HEK293T (cell line): ENCODE measurements at regions not wholly inside any gene's neighbourhood (a gene's known extent, or its start where the extent isn't known, plus 50 kb on each side); places are given as distances from the start of the nearest gene placed in this dataset.

Experiments
- CTCF ChIA-PET: fragments of 350-600 bp; formaldehyde crosslinking; extraction: SDS; loops from one replicate; lab custom pipeline; 2021; ENCODE audit warnings: antibody characterized with exemption, inconsistent platforms; lab: Yijun Ruan, JAX
- POLR2A ChIA-PET: fragments of 350-600 bp; formaldehyde crosslinking; extraction: SDS; loops from one replicate; lab custom pipeline; 2020; ENCODE audit warnings: antibody characterized with exemption, inconsistent platforms; lab: Yijun Ruan, JAX
- DNase-seq: peaks from one replicate; pipeline ENCODE4 v3.0.0; 2012; ENCODE audit warnings: mixed read lengths; ENCODE audit errors: extremely low spot score
- ARNT ChIP-seq: fragments of 450-650 bp; IDR thresholded peaks from 2 replicates; pipeline ENCODE4 v1.6.1; 2017; ENCODE audit warnings: mild to moderate bottlenecking
- BHLHE40 ChIP-seq: fragments of 450-650 bp; IDR thresholded peaks from 2 replicates; pipeline ENCODE4 v1.6.1; 2016; ENCODE audit warnings: mild to moderate bottlenecking, moderate library complexity, borderline replicate concordance
- CTBP1 ChIP-seq: fragments of 450-650 bp; IDR thresholded peaks from 2 replicates; pipeline ENCODE4 v1.6.1; 2016; ENCODE audit warnings: borderline replicate concordance
- ELF4 ChIP-seq: fragments of 450-650 bp; IDR thresholded peaks from 2 replicates; pipeline ENCODE4 v1.6.1; 2017; ENCODE audit warnings: antibody characterized with exemption
- FOXA1 ChIP-seq: fragments of 450-650 bp; IDR thresholded peaks from 2 replicates; pipeline ENCODE4 v1.6.1; 2016; ENCODE audit warnings: mild to moderate bottlenecking
- FOXK2 ChIP-seq: fragments of 450-650 bp; IDR thresholded peaks from 2 replicates; pipeline ENCODE4 v1.6.1; 2016; ENCODE audit warnings: mild to moderate bottlenecking
- FOXM1 ChIP-seq: fragments of 450-650 bp; IDR thresholded peaks from 2 replicates; pipeline ENCODE4 v1.6.1; 2017; ENCODE audit warnings: mild to moderate bottlenecking, borderline replicate concordance
- HDGF ChIP-seq: fragments of 450-650 bp; IDR thresholded peaks from 2 replicates; pipeline ENCODE4 v1.6.1; 2017; ENCODE audit warnings: antibody characterized with exemption, borderline replicate concordance
- L3MBTL2 ChIP-seq: fragments of 450-650 bp; conservative IDR thresholded peaks from 2 replicates; pipeline ENCODE4 v1.6.1; 2016; ENCODE audit warnings: mild to moderate bottlenecking
- LEF1 ChIP-seq: fragments of 450-650 bp; IDR thresholded peaks from 2 replicates; pipeline ENCODE4 v1.6.1; 2017; ENCODE audit warnings: mild to moderate bottlenecking, borderline replicate concordance
- NFRKB ChIP-seq: fragments of 450-650 bp; IDR thresholded peaks from 2 replicates; pipeline ENCODE4 v1.6.1; 2016; ENCODE audit warnings: mild to moderate bottlenecking, moderate library complexity
- SP1 ChIP-seq: fragments of 450-650 bp; IDR thresholded peaks from 2 replicates; pipeline ENCODE4 v1.6.1; 2017
- SUZ12 ChIP-seq: fragments of 450-650 bp; IDR thresholded peaks from 2 replicates; pipeline ENCODE4 v1.6.1; 2016; ENCODE audit warnings: mild to moderate bottlenecking
- TARDBP ChIP-seq: fragments of 450-650 bp; IDR thresholded peaks from 2 replicates; pipeline ENCODE4 v1.6.1; 2016
- ZNF384 ChIP-seq: fragments of 450-650 bp; IDR thresholded peaks from 2 replicates; pipeline ENCODE4 v1.6.1; 2016
- TF ChIP-seq, protein P1 (sequence below): fragments of 450-650 bp; IDR thresholded peaks from 2 replicates; pipeline ENCODE4 v1.6.1; 2016

DNA sequence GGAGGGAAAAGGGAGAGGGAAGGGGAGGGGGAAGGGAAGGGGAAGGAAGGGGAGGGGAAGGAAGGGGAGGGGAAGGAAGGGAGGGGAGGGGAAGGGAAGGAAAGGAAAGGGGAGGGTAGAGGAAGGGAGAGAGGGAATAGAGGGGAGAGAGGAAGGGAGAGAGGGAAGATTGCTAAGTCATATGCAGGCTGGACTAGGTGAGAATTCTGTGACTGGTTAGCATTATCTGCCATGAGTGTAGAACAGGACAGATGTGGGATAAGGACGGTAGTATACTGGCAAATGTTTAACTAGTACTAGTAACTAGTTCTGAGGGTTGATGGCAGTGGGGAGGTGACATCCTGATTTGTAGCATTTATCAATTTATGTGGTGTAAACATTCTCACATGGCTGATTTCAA, 203.5 kb upstream of the RAD23B start:
- no peak for DNase-seq
- TF ChIP-seq NFRKB = no peak
- TF ChIP-seq CTBP1 = no peak
- TF ChIP-seq, protein P1, sequence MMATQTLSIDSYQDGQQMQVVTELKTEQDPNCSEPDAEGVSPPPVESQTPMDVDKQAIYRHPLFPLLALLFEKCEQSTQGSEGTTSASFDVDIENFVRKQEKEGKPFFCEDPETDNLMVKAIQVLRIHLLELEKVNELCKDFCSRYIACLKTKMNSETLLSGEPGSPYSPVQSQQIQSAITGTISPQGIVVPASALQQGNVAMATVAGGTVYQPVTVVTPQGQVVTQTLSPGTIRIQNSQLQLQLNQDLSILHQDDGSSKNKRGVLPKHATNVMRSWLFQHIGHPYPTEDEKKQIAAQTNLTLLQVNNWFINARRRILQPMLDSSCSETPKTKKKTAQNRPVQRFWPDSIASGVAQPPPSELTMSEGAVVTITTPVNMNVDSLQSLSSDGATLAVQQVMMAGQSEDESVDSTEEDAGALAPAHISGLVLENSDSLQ = no peak
- no peak for TF ChIP-seq FOXM1
- no peak for TF ChIP-seq SP1
- TF ChIP-seq BHLHE40 = no peak
- no peak for TF ChIP-seq L3MBTL2
- TF ChIP-seq ARNT = no peak
- TF ChIP-seq ZNF384 = no peak
- TF ChIP-seq SUZ12 = no peak
- TF ChIP-seq ELF4 = no peak
- TF ChIP-seq LEF1 = no peak
- TF ChIP-seq FOXA1 = no peak
- TF ChIP-seq HDGF = no peak
- no peak for TF ChIP-seq TARDBP
- ChIA-PET CTCF (no interaction called here), POLR2A (no interaction called here)

- no peak for DNase-seq
- ChIA-PET POLR2A (no interaction called here), CTCF (no interaction called here)
- no peak for TF ChIP-seq TARDBP
- TF ChIP-seq, protein P1 = no peak
- no peak for TF ChIP-seq ARNT
- no peak for TF ChIP-seq ELF4
- no peak for TF ChIP-seq SUZ12
- no peak for TF ChIP-seq FOXK2
- TF ChIP-seq FOXM1 = no peak
- TF ChIP-seq CTBP1 = no peak
- TF ChIP-seq BHLHE40 = no peak
- no peak for TF ChIP-seq SP1
- no peak for TF ChIP-seq ZNF384
- no peak for TF ChIP-seq L3MBTL2
- no peak for TF ChIP-seq LEF1
- no peak for TF ChIP-seq HDGF
These were observed 202.9 kb upstream of the RAD23B start for GRCh38 chr9:107080130-107080529.

DNA sequence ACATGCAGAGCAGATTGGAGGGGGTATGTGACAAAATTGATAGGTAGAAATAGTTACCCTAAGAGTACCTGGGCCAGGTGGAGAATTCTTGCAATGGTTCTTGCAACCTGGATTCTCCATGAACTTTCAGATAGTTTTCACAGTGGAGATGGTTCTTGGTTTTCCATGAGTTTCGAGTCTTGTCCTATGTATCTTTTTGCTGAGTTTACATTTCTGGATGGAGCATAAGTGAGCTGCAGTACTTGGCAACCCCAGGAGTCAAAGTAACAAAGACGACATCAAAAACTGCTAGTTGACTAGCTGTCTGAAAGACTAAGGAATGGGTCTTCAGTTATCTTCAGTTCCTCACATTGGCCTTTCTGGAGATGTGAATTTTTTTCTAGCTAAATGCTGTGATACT, 196.6 kb upstream of the RAD23B start:
- ChIA-PET POLR2A (no interaction called here), CTCF (no interaction called here)
- DNase-seq = no peak
- TF ChIP-seq TARDBP (no peak), FOXA1 (no peak), ELF4 (no peak), L3MBTL2 (no peak), BHLHE40 (no peak), SP1 (no peak), FOXK2 (no peak), CTBP1 (no peak), SUZ12 (no peak)

DNA sequence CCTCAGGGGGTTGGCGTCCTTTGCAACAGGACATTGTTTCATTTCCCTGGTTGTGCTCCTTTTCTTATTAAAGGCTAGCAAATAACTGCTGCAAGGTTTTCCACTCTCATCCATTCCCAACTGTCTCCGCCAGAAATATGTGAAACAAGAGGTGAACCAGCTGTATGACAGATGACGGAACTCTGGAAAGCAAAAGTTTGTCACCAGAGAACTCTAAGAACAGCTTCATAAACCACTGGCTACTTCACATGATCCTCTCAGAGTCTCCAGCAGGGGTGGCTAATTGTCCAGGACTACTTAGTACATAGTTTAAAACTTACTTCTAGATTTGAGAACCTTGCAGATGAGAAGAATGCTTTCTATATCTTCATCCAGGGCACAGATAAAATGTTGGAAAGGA, 195.9 kb upstream of the RAD23B start:
- CTCF ChIA-PET = no interaction called here
- POLR2A ChIA-PET = no interaction called here
- no peak for TF ChIP-seq ZNF384
- TF ChIP-seq, protein P1 = no peak
- no peak for TF ChIP-seq NFRKB
- no peak for TF ChIP-seq SP1
- no peak for TF ChIP-seq ARNT
- DNase-seq = no peak

GRCh38 chr9:107090218-107090617, 192.9 kb upstream of the RAD23B start:
- ChIA-PET POLR2A (no interaction called here), CTCF (no interaction called here)
- TF ChIP-seq FOXM1 (no peak), FOXA1 (no peak), SUZ12 (no peak)
- no peak for DNase-seq

- ChIA-PET POLR2A (no interaction called here), CTCF (interaction anchor here (0.6 kb wide), 1 partner anchor 130 kb away, joined by 3 read pairs; no protein-coding TSS in a partner anchor)
- no peak for DNase-seq
- no peak for TF ChIP-seq L3MBTL2
- no peak for TF ChIP-seq HDGF
- TF ChIP-seq NFRKB = no peak
- TF ChIP-seq SP1 = no peak
- no peak for TF ChIP-seq FOXA1
- no peak for TF ChIP-seq TARDBP
- no peak for TF ChIP-seq CTBP1
- TF ChIP-seq ZNF384 = no peak
- no peak for TF ChIP-seq LEF1
- no peak for TF ChIP-seq BHLHE40
- TF ChIP-seq, protein P1 = no peak
- no peak for TF ChIP-seq SUZ12
- TF ChIP-seq ELF4 = no peak
- no peak for TF ChIP-seq FOXM1
- no peak for TF ChIP-seq FOXK2
- TF ChIP-seq ARNT = no peak
These were observed 189.6 kb upstream of the RAD23B start for GRCh38 chr9:107093365-107094060.
